ENCODE measurements at regions not wholly inside any gene's neighbourhood (a gene's known extent, or its start where the extent isn't known, plus 50 kb on each side); places are given as distances from the start of the nearest gene placed in this dataset.
"Not testable (repeated sequence)": the region's sequence is repeated elsewhere in the genome, so short reads cannot be mapped to it uniquely, and the experiment has no call there.

GRCh38 chr12:68486449-68486848 lies 124.2 kb upstream of the RAP1B start:
- TF ChIP-seq CTCF (IDR thresholded peaks at IDR 0.05 in 4 of 5, conservative IDR thresholded peaks at IDR 0.05 in 1 of 5); POLR2A (IDR thresholded peaks at IDR 0.05): not testable (repeated sequence)
